Choroid plexus epithelial cell (primary cell): ENCODE measurements at regions not wholly inside any gene's neighbourhood (a gene's known extent, or its start where the extent isn't known, plus 50 kb on each side); places are given as distances from the start of the nearest gene placed in this dataset.

Source experiments
- DNase-seq: peaks from one replicate; pipeline ENCODE4 v3.0.0-alpha.2; 2010; ENCODE audit warnings: low read depth
- H3K4me3 ChIP-seq: 2 replicates; pipeline ENCODE4 v1.5.1; 2011; ENCODE audit warnings: low read depth, mild to moderate bottlenecking, control low read depth, low read length, moderate library complexity
- TF ChIP-seq, protein P1 (sequence below): conservative IDR thresholded peaks from 2 replicates; pipeline ENCODE4 v1.5.1; 2011; ENCODE audit warnings: low read depth, mild to moderate bottlenecking, control low read depth, inconsistent platforms, low read length, moderate library complexity

DNA sequence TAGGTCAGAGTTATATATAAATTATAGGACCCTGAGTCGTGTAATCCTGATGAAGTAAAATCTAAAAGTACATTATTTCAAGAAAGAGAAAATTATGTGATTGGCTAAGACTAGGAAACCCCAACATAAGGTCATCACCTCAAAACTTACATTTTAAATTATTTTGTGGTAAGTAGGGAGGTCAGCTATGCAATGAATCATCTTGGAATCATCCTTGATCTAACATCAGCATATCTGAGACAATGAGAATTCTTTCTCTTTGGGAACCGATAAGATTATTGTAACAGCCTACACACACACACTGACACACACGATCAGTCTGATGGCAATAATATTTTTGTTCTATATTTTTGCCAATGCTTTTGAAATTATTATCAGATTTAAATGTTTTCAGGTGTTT, 904.8 kb upstream of the CHAC2 start:
- H3K4me3 ChIP-seq: no peak overlapping the region
- TF ChIP-seq, protein P1, sequence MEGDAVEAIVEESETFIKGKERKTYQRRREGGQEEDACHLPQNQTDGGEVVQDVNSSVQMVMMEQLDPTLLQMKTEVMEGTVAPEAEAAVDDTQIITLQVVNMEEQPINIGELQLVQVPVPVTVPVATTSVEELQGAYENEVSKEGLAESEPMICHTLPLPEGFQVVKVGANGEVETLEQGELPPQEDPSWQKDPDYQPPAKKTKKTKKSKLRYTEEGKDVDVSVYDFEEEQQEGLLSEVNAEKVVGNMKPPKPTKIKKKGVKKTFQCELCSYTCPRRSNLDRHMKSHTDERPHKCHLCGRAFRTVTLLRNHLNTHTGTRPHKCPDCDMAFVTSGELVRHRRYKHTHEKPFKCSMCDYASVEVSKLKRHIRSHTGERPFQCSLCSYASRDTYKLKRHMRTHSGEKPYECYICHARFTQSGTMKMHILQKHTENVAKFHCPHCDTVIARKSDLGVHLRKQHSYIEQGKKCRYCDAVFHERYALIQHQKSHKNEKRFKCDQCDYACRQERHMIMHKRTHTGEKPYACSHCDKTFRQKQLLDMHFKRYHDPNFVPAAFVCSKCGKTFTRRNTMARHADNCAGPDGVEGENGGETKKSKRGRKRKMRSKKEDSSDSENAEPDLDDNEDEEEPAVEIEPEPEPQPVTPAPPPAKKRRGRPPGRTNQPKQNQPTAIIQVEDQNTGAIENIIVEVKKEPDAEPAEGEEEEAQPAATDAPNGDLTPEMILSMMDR: no peak
- DNase-seq: peak; percentile 80

DNA sequence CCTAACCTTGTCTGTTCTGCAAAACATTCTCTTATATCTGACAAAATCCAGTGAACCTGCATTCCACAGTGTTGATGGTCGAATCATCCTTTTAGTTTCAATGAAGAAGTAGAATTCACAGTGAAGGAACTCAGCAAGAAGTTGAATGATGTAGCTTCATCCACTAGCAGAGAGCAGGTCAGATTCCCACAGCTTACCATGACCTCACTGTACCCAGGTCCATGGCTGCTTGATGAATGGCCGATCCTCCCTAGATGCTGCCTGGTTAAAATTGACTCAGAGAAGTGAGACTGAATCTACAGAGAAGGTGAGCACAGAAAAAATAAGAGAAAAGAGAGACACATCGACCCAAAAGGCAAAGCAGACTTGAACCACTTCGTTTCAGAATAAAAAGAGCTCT, 906.0 kb upstream of the CHAC2 start:
- TF ChIP-seq, protein P1: no peak
- H3K4me3 ChIP-seq: no peak overlapping the region
- DNase-seq: peak; percentile 37

DNA sequence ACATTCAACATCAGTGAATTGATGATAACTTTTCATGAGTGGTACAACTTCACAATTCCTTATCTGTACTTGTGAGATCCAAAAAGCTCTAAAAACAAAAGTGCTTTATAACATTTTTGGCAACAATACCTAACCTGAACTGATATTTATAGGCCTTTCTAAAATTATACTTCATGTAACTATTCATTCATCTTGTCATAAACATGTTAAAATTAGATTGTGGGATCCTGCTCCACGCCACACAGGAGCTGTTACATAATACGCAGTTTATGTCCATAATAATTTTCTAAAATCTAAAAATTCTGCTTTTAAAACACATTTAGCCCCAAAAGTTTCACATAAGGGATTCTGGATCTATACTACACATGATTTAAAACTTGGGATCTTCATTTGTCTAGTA, 908.5 kb upstream of the CHAC2 start:
- H3K4me3 ChIP-seq: no peak overlapping the region
- DNase-seq: no peak
- TF ChIP-seq, protein P1: no peak

DNA sequence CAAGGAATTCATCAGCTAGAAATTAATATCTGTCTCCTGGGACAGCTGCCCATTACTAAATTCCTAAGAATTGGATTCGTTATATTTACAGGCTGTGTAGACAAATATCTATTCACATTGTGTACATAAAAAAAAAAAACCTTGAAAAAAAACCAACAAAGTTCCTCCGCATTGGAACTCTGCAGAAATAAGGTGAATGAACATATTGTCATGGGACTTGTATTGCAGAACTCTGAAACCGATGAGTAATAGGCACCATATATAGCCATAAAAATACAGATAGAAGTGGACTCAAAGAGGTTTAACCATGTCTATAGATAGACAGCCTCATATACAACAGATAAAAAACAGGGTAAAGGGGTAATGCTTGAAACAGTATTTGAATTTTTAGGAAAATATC, 909.9 kb upstream of the CHAC2 start:
- TF ChIP-seq, protein P1: no peak
- H3K4me3 ChIP-seq: no peak overlapping the region
- peak; percentile 26 for DNase-seq

DNA sequence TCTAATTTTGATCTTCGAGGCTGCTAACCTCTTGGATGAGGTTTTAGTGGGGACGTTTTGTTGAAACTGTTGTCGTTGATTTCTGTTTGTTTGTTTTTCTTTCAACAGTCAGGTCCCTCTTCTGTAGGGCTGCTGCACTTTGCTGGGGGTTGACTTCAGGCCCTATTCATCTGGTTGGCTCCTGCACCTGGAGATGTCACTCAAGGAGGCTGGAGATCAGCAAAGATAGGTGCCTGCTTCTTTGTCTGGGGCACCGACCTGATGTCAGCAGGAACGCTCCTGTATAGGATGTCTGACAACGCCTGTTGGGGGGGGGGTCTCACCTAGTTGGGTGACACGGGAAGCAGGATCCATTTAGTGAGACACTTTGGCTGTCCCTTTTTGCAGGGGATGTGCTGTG, 915.6 kb upstream of the CHAC2 start:
- TF ChIP-seq, protein P1: no peak
- no peak for DNase-seq
- no peak overlapping the region for H3K4me3 ChIP-seq

DNA sequence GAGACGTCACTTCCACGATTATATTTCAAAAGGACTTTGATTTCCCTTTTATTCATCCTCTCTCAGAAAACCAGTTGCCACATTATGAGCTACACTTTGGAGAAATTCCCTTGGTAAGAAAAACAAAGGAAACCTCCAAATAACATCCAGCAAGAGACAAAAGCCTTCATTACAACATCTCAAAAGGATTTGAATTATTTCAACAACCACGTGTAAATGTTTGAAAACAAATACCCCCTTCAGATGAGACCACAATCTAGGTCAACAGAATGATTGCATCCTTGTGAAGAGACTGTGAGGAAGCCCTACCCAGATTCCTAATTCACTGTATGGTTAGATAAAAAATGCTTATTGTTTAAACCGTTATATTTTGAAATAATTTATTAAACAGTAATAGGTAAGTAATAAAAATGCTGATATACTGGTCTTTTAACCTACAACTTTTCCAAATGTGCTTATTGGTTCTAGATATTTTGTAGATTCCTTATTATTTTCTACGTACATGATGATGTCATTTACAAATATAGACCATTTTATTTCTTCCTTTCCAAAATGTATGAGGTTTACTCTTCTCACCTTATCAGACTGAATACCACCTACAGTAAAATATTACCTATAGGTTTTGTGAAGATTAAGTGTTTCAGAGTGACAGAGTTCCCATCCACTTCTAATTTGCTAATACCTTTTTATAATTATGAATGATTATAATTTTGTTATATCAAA, 922.7 kb upstream of the CHAC2 start:
- no peak overlapping the region for H3K4me3 ChIP-seq
- peak; percentile 37 for DNase-seq
- TF ChIP-seq, protein P1: no peak

DNA sequence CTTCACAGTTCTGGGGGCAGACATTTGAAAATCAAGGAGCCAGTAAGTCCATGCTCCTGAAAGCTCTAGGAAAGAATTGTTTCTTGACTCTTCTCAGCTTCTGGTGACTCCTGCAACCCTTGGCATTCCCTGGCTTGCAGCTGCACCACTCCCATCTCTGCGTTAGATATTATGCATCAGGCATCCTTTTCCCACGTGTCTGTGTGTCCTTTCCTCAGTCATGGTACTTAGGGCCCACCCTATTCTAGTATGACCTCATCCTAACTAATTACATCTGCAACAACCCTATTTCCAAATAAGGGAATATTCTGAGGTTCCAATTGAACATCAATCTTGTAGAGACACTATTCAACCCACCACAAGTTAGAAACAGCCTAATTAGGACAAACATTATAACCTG, 931.7 kb upstream of the CHAC2 start:
- no peak overlapping the region for H3K4me3 ChIP-seq
- TF ChIP-seq, protein P1: no peak
- no peak for DNase-seq
